ENCODE measurements at regions not wholly inside any gene's neighbourhood (a gene's known extent, or its start where the extent isn't known, plus 50 kb on each side); places are given as distances from the start of the nearest gene placed in this dataset.

- TF ChIP-seq CTCF (IDR thresholded peaks at IDR 0.05) (no peak), POLR2A (IDR thresholded peaks at IDR 0.05) (no peak)
Measured at GRCh38 chr10:123327896-123328295, 173.7 kb downstream of the BUB3 start.
